Left ventricle myocardium inferior (tissue), 1 donor: ENCODE measurements at regions not wholly inside any gene's neighbourhood (a gene's known extent, or its start where the extent isn't known, plus 50 kb on each side); places are given as distances from the start of the nearest gene placed in this dataset.

Source experiments
- DNase-seq: peaks from one replicate; pipeline ENCODE4 v3.0.0-alpha.2; 2020
- H3K27ac ChIP-seq: fragments of 200-600 bp; replicated peaks from 2 replicates; pipeline ENCODE4 v1.8.0; 2021
- H3K27me3 ChIP-seq: fragments of 200-600 bp; 2 replicates; pipeline ENCODE4 v1.8.0; 2021; ENCODE audit warnings: low read depth
- H3K36me3 ChIP-seq: fragments of 200-600 bp; 2 replicates; pipeline ENCODE4 v1.8.0; 2021
- H3K4me1 ChIP-seq: fragments of 200-600 bp; 2 replicates; pipeline ENCODE4 v1.8.0; 2021
- H3K4me3 ChIP-seq: fragments of 200-600 bp; 2 replicates; pipeline ENCODE4 v1.8.0; 2021; ENCODE audit warnings: mild to moderate bottlenecking, moderate library complexity
- H3K9me3 ChIP-seq: fragments of 200-600 bp; replicated peaks from 2 replicates; pipeline ENCODE4 v1.8.0; 2021
- CTCF ChIP-seq: fragments of 200-600 bp; IDR thresholded peaks from 2 replicates; pipeline ENCODE4 v1.8.0; 2021; ENCODE audit warnings: antibody characterized with exemption, mild to moderate bottlenecking, borderline replicate concordance
- intact Hi-C: fragments of 100-400 bp; cut with micrococcal nuclease; formaldehyde crosslinking; loops from one replicate; pipeline ENCODE4 v1.11.0; 2022
- donor health status: DM: no; HTN: yes; CAD: no; lungs with severe emphysema.

GRCh38 chr4:10171055-10171454 lies 54.5 kb upstream of the WDR1 start:
- DNase-seq: no peak
- Histone ChIP-seq H3K9me3 (no peaks in the 10 kb centered on the region), H3K27ac (no peak overlapping the region), H3K4me1 (peaks cover 47% of the 10 kb centered on the region), H3K27me3 (no peaks in the 10 kb centered on the region), H3K36me3 (no peaks in the 10 kb centered on the region), H3K4me3 (no peak overlapping the region)
- TF ChIP-seq CTCF: no peak
- intact Hi-C loops: no loop called here

- Histone ChIP-seq H3K27ac (no peak overlapping the region), H3K27me3 (no peaks in the 10 kb centered on the region), H3K9me3 (no peaks in the 10 kb centered on the region), H3K4me1 (peaks cover 39% of the 10 kb centered on the region), H3K36me3 (no peaks in the 10 kb centered on the region), H3K4me3 (no peak overlapping the region)
- no peak for DNase-seq
- no peak for TF ChIP-seq CTCF
- intact Hi-C loops: loop anchor here (5.0 kb wide), 1 partner anchor 232 kb away; no protein-coding TSS in a partner anchor
Observed at GRCh38 chr4:10169839-10170387, 53.3 kb upstream of the WDR1 start.

GRCh38 chr4:10168151-10168550 lies 51.6 kb upstream of the WDR1 start:
- Histone ChIP-seq H3K36me3 (no peaks in the 10 kb centered on the region), H3K27ac (no peak overlapping the region), H3K4me1 (peaks cover 36% of the 10 kb centered on the region), H3K27me3 (no peaks in the 10 kb centered on the region), H3K4me3 (no peak overlapping the region), H3K9me3 (no peaks in the 10 kb centered on the region)
- TF ChIP-seq CTCF: no peak
- DNase-seq: no peak
- intact Hi-C loops: loop anchor here (5.0 kb wide), 1 partner anchor 234 kb away; no protein-coding TSS in a partner anchor

- no peak overlapping the region for H3K4me3 ChIP-seq
- no peak overlapping the region for H3K27ac ChIP-seq
- no peaks in the 10 kb centered on the region for H3K36me3 ChIP-seq
- H3K4me1 ChIP-seq: peaks cover 30% of the 10 kb centered on the region
- H3K27me3 ChIP-seq: no peaks in the 10 kb centered on the region
- intact Hi-C loops: loop anchor here (5.0 kb wide), 1 partner anchor 235 kb away; no protein-coding TSS in a partner anchor
- H3K9me3 ChIP-seq: no peaks in the 10 kb centered on the region
- TF ChIP-seq CTCF: no peak
- DNase-seq: no peak
Observed at GRCh38 chr4:10167201-10167600, 50.6 kb upstream of the WDR1 start.
